ENCODE measurements at regions not wholly inside any gene's neighbourhood (a gene's known extent, or its start where the extent isn't known, plus 50 kb on each side); places are given as distances from the start of the nearest gene placed in this dataset.

- TF ChIP-seq CTCF (IDR thresholded peaks at IDR 0.05) (no peak), POLR2A (IDR thresholded peaks at IDR 0.05) (no peak)
Observed at GRCh38 chr16:85555719-85556455, 57.2 kb upstream of the GSE1 start.

All from lower leg skin (tissue), 3 donors.